CD4-positive, alpha-beta T cell (primary cell): ENCODE measurements at regions not wholly inside any gene's neighbourhood (a gene's known extent, or its start where the extent isn't known, plus 50 kb on each side); places are given as distances from the start of the nearest gene placed in this dataset.

Experiments
- ATAC-seq: fragments of 200-7000 bp; cut with Tn5 transposase; one replicate; pipeline ENCODE4 v1.10.0; 2022; ENCODE audit warnings: mild to moderate bottlenecking; ENCODE audit not compliant: poor library complexity
- CTCF ChIA-PET: fragments of 350-600 bp; sonication (Branson Sonifier 250); formaldehyde crosslinking; loops from one replicate; lab custom pipeline; 2021; ENCODE audit warnings: antibody characterized with exemption, inconsistent platforms; lab: Charles Lee
- POLR2A ChIA-PET: fragments of 350-600 bp; sonication (Branson Sonifier 250); formaldehyde crosslinking; loops from one replicate; lab custom pipeline; 2021; ENCODE audit warnings: antibody characterized with exemption, inconsistent platforms; lab: Charles Lee
- DNase-seq, 14 experiments: peaks; one replicate each; pipeline ENCODE4 v3.0.0-alpha.2; 2013 to 2020; ENCODE audit warnings: mixed read lengths in 2 of 14
- H3K27ac ChIP-seq, 2 donors: one replicate each; pipeline versions ENCODE4 v1.5.1 to v1.7.0; 2013; ENCODE audit warnings: low read length in 2 of 2, low read depth in 1 of 2, mild to moderate bottlenecking in 1 of 2
- H3K27me3 ChIP-seq, 2 experiments: 1 replicate in 1 of 2; 2 replicates in 1 of 2; pipeline versions ENCODE4 v1.6.1 to v1.7.0; 2013; ENCODE audit warnings: low read length in 2 of 2, control low read depth in 1 of 2, mild to moderate bottlenecking in 1 of 2, moderate library complexity in 1 of 2; ENCODE audit not compliant: insufficient read depth in 2 of 2, control insufficient read depth in 1 of 2
- H3K36me3 ChIP-seq: one replicate; pipeline ENCODE4 v1.6.1; 2013; ENCODE audit warnings: low read length, control low read depth; ENCODE audit not compliant: insufficient read depth
- H3K4me1 ChIP-seq: one replicate; pipeline ENCODE4 v1.6.1; 2013; ENCODE audit warnings: low read length, control low read depth; ENCODE audit not compliant: insufficient read depth
- H3K4me3 ChIP-seq: one replicate; pipeline ENCODE4 v1.5.1; 2013; ENCODE audit warnings: mild to moderate bottlenecking, low read length, moderate library complexity
- H3K9me3 ChIP-seq, 2 experiments: 1 replicate in 1 of 2; 2 replicates in 1 of 2; pipeline versions ENCODE4 v1.6.1 to v1.7.0; 2013; ENCODE audit warnings: low read length in 2 of 2, mild to moderate bottlenecking in 2 of 2, control low read depth in 1 of 2, moderate library complexity in 1 of 2; ENCODE audit not compliant: control insufficient read depth in 1 of 2, insufficient read depth in 1 of 2
- H3K27ac Mint-ChIP-seq: one replicate; pipeline ENCODE4 v1.8.0; 2020; ENCODE audit warnings: mixed read lengths
- H3K27me3 Mint-ChIP-seq: one replicate; pipeline ENCODE4 v1.8.0; 2021; ENCODE audit warnings: mixed read lengths
- H3K36me3 Mint-ChIP-seq: one replicate; pipeline ENCODE4 v1.8.0; 2021; ENCODE audit warnings: low read depth, mixed read lengths
- H3K4me1 Mint-ChIP-seq: one replicate; pipeline ENCODE4 v1.8.0; 2021; ENCODE audit warnings: low read depth, mixed read lengths
- H3K4me3 Mint-ChIP-seq: one replicate; pipeline ENCODE4 v1.8.0; 2020; ENCODE audit warnings: mild to moderate bottlenecking, mixed read lengths
- H3K9me3 Mint-ChIP-seq: one replicate; pipeline ENCODE4 v1.8.0; 2020; ENCODE audit warnings: mixed read lengths
- intact Hi-C, 2 experiments: fragments of 100-400 bp; cut with DNase I in 1 of 2; cut with micrococcal nuclease in 1 of 2; formaldehyde crosslinking; loops; one replicate each; pipeline versions ENCODE4 v1.15.1 to v1.9.0; 2023 to 2025; cut with DNase I, micrococcal nuclease
- TF ChIP-seq, protein P1 (sequence below): fragments of 200-600 bp; IDR thresholded peaks from one replicate; pipeline ENCODE4 v1.8.0; 2022; ENCODE audit warnings: antibody characterized with exemption, mild to moderate bottlenecking

DNA sequence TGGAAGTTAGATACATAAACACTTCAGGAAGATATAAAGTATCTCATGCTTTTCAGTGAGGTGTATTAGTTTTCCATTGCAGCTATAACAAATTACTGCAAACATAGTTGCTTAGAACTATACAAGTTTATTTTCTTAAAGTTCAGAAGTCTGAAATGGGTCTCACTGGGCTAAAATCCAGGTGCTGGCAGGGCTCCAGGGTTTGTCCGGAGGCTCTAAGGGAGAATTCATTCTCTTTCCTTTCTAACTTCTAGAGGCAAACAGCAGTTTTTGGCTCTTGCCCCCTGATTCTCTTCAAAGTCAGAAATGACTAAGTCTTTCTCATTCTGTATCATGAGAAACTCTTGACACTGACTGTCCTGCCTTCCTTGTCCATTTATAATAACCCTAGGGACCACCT lies 138.8 kb downstream of the AASDHPPT start:
- H3K36me3 Mint-ChIP-seq = no peaks in the 10 kb centered on the region
- H3K27ac Mint-ChIP-seq = no peak overlapping the region
- no peak overlapping the region for H3K4me3 ChIP-seq
- H3K36me3 ChIP-seq = no peaks in the 10 kb centered on the region
- ChIA-PET POLR2A (no interaction called here), CTCF (no interaction called here)
- H3K27me3 ChIP-seq = no peaks in the 10 kb centered on the region
- intact Hi-C loops = no loop called here
- H3K27me3 Mint-ChIP-seq = no peaks in the 10 kb centered on the region
- ATAC-seq (no peak), DNase-seq (no peak)
- no peak overlapping the region for H3K27ac ChIP-seq
- no peaks in the 10 kb centered on the region for H3K4me1 ChIP-seq
- no peaks in the 10 kb centered on the region for H3K9me3 Mint-ChIP-seq
- H3K4me1 Mint-ChIP-seq = no peaks in the 10 kb centered on the region
- H3K4me3 Mint-ChIP-seq = no peak overlapping the region
- TF ChIP-seq, protein P1, sequence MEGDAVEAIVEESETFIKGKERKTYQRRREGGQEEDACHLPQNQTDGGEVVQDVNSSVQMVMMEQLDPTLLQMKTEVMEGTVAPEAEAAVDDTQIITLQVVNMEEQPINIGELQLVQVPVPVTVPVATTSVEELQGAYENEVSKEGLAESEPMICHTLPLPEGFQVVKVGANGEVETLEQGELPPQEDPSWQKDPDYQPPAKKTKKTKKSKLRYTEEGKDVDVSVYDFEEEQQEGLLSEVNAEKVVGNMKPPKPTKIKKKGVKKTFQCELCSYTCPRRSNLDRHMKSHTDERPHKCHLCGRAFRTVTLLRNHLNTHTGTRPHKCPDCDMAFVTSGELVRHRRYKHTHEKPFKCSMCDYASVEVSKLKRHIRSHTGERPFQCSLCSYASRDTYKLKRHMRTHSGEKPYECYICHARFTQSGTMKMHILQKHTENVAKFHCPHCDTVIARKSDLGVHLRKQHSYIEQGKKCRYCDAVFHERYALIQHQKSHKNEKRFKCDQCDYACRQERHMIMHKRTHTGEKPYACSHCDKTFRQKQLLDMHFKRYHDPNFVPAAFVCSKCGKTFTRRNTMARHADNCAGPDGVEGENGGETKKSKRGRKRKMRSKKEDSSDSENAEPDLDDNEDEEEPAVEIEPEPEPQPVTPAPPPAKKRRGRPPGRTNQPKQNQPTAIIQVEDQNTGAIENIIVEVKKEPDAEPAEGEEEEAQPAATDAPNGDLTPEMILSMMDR = no peak
- no peaks in the 10 kb centered on the region for H3K9me3 ChIP-seq

DNA sequence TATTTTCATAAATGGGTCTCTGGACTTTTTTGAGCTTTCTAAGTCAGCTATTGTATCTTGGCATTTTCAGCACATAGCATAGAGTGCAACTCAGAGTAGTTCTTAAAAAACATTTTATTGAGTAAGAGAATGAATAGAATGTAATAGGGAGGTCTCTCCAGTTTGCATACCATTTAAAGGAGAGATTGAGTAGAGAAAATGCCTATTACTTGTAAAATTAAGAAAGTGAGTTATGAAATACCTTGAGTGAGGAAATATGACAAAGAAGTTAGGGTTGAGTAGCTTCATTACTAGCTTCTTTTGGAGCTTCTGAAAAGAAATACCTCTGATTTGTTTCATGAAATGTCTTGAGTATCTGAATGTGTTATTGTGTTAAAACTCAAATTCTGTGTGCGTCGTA lies 140.0 kb downstream of the AASDHPPT start:
- no peaks in the 10 kb centered on the region for H3K4me1 Mint-ChIP-seq
- no peaks in the 10 kb centered on the region for H3K9me3 Mint-ChIP-seq
- no peak overlapping the region for H3K27ac Mint-ChIP-seq
- no peaks in the 10 kb centered on the region for H3K27me3 Mint-ChIP-seq
- ChIA-PET POLR2A (no interaction called here), CTCF (no interaction called here)
- H3K4me3 Mint-ChIP-seq = no peak overlapping the region
- Histone ChIP-seq H3K27me3 (no peaks in the 10 kb centered on the region), H3K4me1 (no peaks in the 10 kb centered on the region), H3K4me3 (no peak overlapping the region), H3K36me3 (no peaks in the 10 kb centered on the region), H3K9me3 (peaks cover 0 to 6% of the 10 kb centered on the region in 2 experiments), H3K27ac (no peak overlapping the region)
- no peak for DNase-seq
- no peak for ATAC-seq
- TF ChIP-seq, protein P1 = no peak
- H3K36me3 Mint-ChIP-seq = no peaks in the 10 kb centered on the region
- intact Hi-C loops = no loop called here

DNA sequence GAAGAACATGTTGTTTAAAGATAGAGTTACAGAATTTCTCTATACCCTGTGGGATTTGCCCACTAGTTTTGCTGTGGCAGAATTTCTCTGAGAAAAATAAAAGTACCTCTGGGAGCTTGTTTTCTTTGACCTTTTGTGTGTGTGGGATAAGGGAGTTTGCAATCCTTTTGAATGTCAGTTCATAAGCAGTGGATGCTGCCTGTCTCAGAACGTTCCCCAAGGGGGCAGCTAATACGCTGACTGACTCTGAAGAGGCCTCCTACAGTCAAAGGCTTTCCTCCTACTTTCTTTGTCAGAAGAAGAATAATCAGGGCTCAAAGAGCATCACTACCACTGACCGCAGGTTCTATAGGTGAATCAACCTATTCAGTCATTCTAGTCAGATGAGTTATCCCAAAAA lies 140.6 kb downstream of the AASDHPPT start:
- Mint-ChIP-seq H3K9me3 (no peaks in the 10 kb centered on the region), H3K36me3 (no peaks in the 10 kb centered on the region), H3K4me3 (no peak overlapping the region), H3K4me1 (no peaks in the 10 kb centered on the region), H3K27me3 (no peaks in the 10 kb centered on the region), H3K27ac (no peak overlapping the region)
- intact Hi-C loops = no loop called here
- H3K4me1 ChIP-seq = no peaks in the 10 kb centered on the region
- no peaks in the 10 kb centered on the region for H3K27me3 ChIP-seq
- no peak overlapping the region for H3K27ac ChIP-seq
- H3K9me3 ChIP-seq = peaks cover 0 to 13% of the 10 kb centered on the region in 2 experiments
- no peaks in the 10 kb centered on the region for H3K36me3 ChIP-seq
- ChIA-PET CTCF (no interaction called here), POLR2A (no interaction called here)
- H3K4me3 ChIP-seq = no peak overlapping the region
- TF ChIP-seq, protein P1 = no peak
- DNase-seq (no peak), ATAC-seq (no peak)
